Psoas muscle (tissue), 7 donors: ENCODE measurements at regions not wholly inside any gene's neighbourhood (a gene's known extent, or its start where the extent isn't known, plus 50 kb on each side); places are given as distances from the start of the nearest gene placed in this dataset.

Source experiments
- ATAC-seq, 4 donors: fragments of 200-7000 bp; cut with Tn5 transposase; one replicate each; pipeline ENCODE4 v1.9.1; 2020; ENCODE audit warnings: moderate library complexity in 3 of 4, mild to moderate bottlenecking in 2 of 4
- DNase-seq, 2 donors: peaks; one replicate each; pipeline ENCODE4 v3.0.0-alpha.2; 2020
- H3K27ac ChIP-seq: fragments of 200-600 bp; one replicate; pipeline ENCODE4 v1.8.0; 2022
- H3K27me3 ChIP-seq, 3 donors: fragments of 200-600 bp in 1 of 3; one replicate each; pipeline versions ENCODE4 v1.6.1 to v1.8.0; 2013 to 2022; ENCODE audit warnings: low read length in 2 of 3, mild to moderate bottlenecking in 2 of 3, moderate library complexity in 1 of 3; ENCODE audit not compliant: insufficient read depth in 3 of 3
- H3K36me3 ChIP-seq, 2 donors: fragments of 200-600 bp in 1 of 2; one replicate each; pipeline versions ENCODE4 v1.6.1 to v1.8.0; 2013 to 2022; ENCODE audit warnings: low read depth in 1 of 2, mild to moderate bottlenecking in 1 of 2, moderate library complexity in 1 of 2; ENCODE audit not compliant: insufficient read depth in 1 of 2
- H3K4me1 ChIP-seq: fragments of 200-600 bp; one replicate; pipeline ENCODE4 v1.8.0; 2022
- H3K4me3 ChIP-seq: fragments of 200-600 bp; one replicate; pipeline ENCODE4 v1.8.0; 2022; ENCODE audit warnings: mild to moderate bottlenecking
- H3K9me3 ChIP-seq: fragments of 200-600 bp; one replicate; pipeline ENCODE4 v1.8.0; 2022
- CTCF ChIP-seq: fragments of 200-600 bp; IDR thresholded peaks from one replicate; pipeline ENCODE4 v1.8.0; 2022; ENCODE audit warnings: antibody characterized with exemption
- WGBS, 3 donors: extraction: QIAGEN DNeasy Blood & Tissue Kit; methylation state at CpG; one replicate each; pipeline versions ENCODE4 v1.1.6 to v1.1.7; 2013; 5-methylcytosine and 5-hydroxymethylcytosine counted together
- intact Hi-C, 2 donors: fragments of 100-400 bp; cut with DNase I; formaldehyde crosslinking; loops; one replicate each; pipeline versions ENCODE4 v1.11.0 to v1.14.2; 2022
- donor health status: healthy with polysubstance abuse.
- donor health status: DM: no; HTN: no; CAD: no; lungs with moderate emphysema.
- donor health status: Bipolar disorder and iron deficiency.
- donor health status: healthy.
- donor health status: DM: yes; HTN: yes; CAD: no.
- donor health status: DM: no; HTN: no; CAD: no.
- donor health status: DM: yes; HTN: yes; CAD: no.

GRCh38 chr3:72555714-72556113 is 292.5 kb downstream of the SHQ1 start:
- 83 to 91% (median 88%) methylated on average over 4 of the region's 4 CpGs for WGBS, 3 donors
- intact Hi-C loops = no loop called here
- Histone ChIP-seq H3K4me3 (no peak overlapping the region), H3K27me3 (no peaks in the 10 kb centered on the region), H3K9me3 (no peaks in the 10 kb centered on the region), H3K27ac (no peak overlapping the region), H3K36me3 (no peaks in the 10 kb centered on the region), H3K4me1 (no peaks in the 10 kb centered on the region)
- DNase-seq (no peak), ATAC-seq (no peak)
- TF ChIP-seq CTCF = no peak

- ATAC-seq (no peak), DNase-seq (no peak)
- TF ChIP-seq CTCF = no peak
- WGBS, 3 donors = 82 to 87% (median 82%) methylated on average over 4 of the region's 4 CpGs
- Histone ChIP-seq H3K27ac (no peak overlapping the region), H3K27me3 (no peaks in the 10 kb centered on the region), H3K4me1 (no peaks in the 10 kb centered on the region), H3K36me3 (no peaks in the 10 kb centered on the region), H3K4me3 (no peak overlapping the region), H3K9me3 (no peaks in the 10 kb centered on the region)
- intact Hi-C loops = no loop called here
Observed at GRCh38 chr3:72554689-72555088, 293.6 kb downstream of the SHQ1 start.

- ATAC-seq (no peak), DNase-seq (no peak)
- WGBS, 3 donors = 61 to 72% (median 71%) methylated on average over 4 of the region's 4 CpGs
- no peak for TF ChIP-seq CTCF
- intact Hi-C loops = no loop called here
- H3K4me3 ChIP-seq = no peak overlapping the region
- no peak overlapping the region for H3K27ac ChIP-seq
- no peaks in the 10 kb centered on the region for H3K27me3 ChIP-seq
- H3K9me3 ChIP-seq = no peaks in the 10 kb centered on the region
- no peaks in the 10 kb centered on the region for H3K36me3 ChIP-seq
- no peaks in the 10 kb centered on the region for H3K4me1 ChIP-seq
Observed at GRCh38 chr3:72553298-72553697, 294.9 kb downstream of the SHQ1 start.

GRCh38 chr3:72550582-72551262 is 297.5 kb downstream of the SHQ1 start:
- ATAC-seq (no peak), DNase-seq (no peak)
- Histone ChIP-seq H3K27ac (no peak overlapping the region), H3K36me3 (no peaks in the 10 kb centered on the region), H3K4me3 (no peak overlapping the region), H3K4me1 (no peaks in the 10 kb centered on the region), H3K9me3 (no peaks in the 10 kb centered on the region), H3K27me3 (no peaks in the 10 kb centered on the region)
- no peak for TF ChIP-seq CTCF
- WGBS, 3 donors = 83 to 85% (median 85%) methylated on average over 4 of the region's 4 CpGs
- intact Hi-C loops = no loop called here
